ENCODE measurements at regions not wholly inside any gene's neighbourhood (a gene's known extent, or its start where the extent isn't known, plus 50 kb on each side); places are given as distances from the start of the nearest gene placed in this dataset.

- no peak overlapping the region for H3K4me3 ChIP-seq
- H3K36me3 ChIP-seq, result no peaks in the 10 kb centered on the region
- H3K27ac ChIP-seq, result no peak overlapping the region
- H3K27me3 ChIP-seq, result no peaks in the 10 kb centered on the region
- H3K9me3 ChIP-seq, result no peaks in the 10 kb centered on the region
- H3K4me1 ChIP-seq (ENCODE audit: insufficient read depth), result no peaks in the 10 kb centered on the region
- DNase-seq, result no peak
- WGBS, 3 donors, result 86 to 91% (median 86%) methylated on average over 20 of the region's 20 CpGs
- TF ChIP-seq EP300 (IDR thresholded peaks at IDR 0.05) (no peak), POLR2A (IDR thresholded peaks at IDR 0.05) (no peak)
- TF ChIP-seq, protein P1, sequence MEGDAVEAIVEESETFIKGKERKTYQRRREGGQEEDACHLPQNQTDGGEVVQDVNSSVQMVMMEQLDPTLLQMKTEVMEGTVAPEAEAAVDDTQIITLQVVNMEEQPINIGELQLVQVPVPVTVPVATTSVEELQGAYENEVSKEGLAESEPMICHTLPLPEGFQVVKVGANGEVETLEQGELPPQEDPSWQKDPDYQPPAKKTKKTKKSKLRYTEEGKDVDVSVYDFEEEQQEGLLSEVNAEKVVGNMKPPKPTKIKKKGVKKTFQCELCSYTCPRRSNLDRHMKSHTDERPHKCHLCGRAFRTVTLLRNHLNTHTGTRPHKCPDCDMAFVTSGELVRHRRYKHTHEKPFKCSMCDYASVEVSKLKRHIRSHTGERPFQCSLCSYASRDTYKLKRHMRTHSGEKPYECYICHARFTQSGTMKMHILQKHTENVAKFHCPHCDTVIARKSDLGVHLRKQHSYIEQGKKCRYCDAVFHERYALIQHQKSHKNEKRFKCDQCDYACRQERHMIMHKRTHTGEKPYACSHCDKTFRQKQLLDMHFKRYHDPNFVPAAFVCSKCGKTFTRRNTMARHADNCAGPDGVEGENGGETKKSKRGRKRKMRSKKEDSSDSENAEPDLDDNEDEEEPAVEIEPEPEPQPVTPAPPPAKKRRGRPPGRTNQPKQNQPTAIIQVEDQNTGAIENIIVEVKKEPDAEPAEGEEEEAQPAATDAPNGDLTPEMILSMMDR (IDR thresholded peaks at IDR 0.05), result no peak
- intact Hi-C loops (cut with DNase I), result no loop called here
Observed at GRCh38 chr22:48844056-48844675, 983.5 kb downstream of the BRD1 start.

- 80 to 81% (median 81%) methylated on average over 9 of the region's 9 CpGs for WGBS, 3 donors
- intact Hi-C loops (cut with DNase I), result no loop called here
- no peaks in the 10 kb centered on the region for H3K4me1 ChIP-seq (ENCODE audit: insufficient read depth)
- H3K36me3 ChIP-seq, result no peaks in the 10 kb centered on the region
- H3K27ac ChIP-seq, result no peak overlapping the region
- H3K27me3 ChIP-seq, result no peaks in the 10 kb centered on the region
- no peaks in the 10 kb centered on the region for H3K9me3 ChIP-seq
- DNase-seq, result no peak
- no peak overlapping the region for H3K4me3 ChIP-seq
- no peak for TF ChIP-seq POLR2A (IDR thresholded peaks at IDR 0.05)
- TF ChIP-seq, protein P1 (IDR thresholded peaks at IDR 0.05), result no peak
- TF ChIP-seq EP300 (IDR thresholded peaks at IDR 0.05), result no peak
Observed at GRCh38 chr22:48843640-48844039, 984.0 kb downstream of the BRD1 start.

DNA sequence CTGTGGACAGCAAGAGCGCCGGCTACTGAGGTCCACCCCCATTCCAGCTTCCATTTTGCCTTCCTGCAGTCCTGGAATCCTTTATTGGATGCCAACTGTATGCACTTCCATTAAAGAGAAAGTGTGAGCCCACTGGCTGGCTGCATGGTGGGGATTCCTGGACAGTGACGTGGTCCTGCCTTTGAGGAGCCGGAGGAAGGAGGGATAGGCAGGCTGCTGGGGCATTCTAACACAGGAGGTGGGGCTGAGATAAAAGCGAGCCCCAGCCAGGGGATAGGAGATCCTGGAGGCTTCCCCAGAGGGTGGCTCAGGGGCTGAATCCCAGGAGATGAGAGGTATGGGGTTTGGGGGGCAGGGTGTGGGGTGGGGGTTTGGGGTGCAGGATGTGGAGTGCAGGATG is 984.7 kb downstream of the BRD1 start:
- no peak for DNase-seq
- H3K9me3 ChIP-seq, result no peaks in the 10 kb centered on the region
- intact Hi-C loops (cut with DNase I), result no loop called here
- TF ChIP-seq EP300 (IDR thresholded peaks at IDR 0.05) (no peak), POLR2A (IDR thresholded peaks at IDR 0.05) (no peak)
- TF ChIP-seq, protein P1 (IDR thresholded peaks at IDR 0.05), result no peak
- H3K27me3 ChIP-seq, result no peaks in the 10 kb centered on the region
- H3K27ac ChIP-seq, result no peak overlapping the region
- H3K4me3 ChIP-seq, result no peak overlapping the region
- H3K4me1 ChIP-seq (ENCODE audit: insufficient read depth), result no peaks in the 10 kb centered on the region
- H3K36me3 ChIP-seq, result no peaks in the 10 kb centered on the region
- WGBS, 3 donors, result 60 to 66% (median 63%) methylated on average over 5 of the region's 5 CpGs

DNA sequence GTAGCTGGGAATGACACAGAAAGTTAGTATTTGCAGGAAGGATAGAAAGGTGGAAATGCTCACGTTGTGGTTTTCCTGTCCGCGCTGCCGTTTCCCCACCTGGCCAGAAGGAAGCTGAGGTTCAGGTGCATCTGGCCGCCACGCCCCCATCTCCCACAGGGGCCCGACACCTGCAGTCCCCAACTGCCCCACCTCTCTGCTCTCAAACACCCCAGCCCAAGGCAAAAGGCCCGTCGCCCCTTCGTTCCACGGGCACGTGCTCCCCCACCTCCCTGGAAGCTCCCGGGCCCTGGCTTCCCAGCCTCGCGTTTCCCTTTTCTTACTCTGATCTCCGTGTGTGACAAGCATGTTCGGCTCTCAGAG is 985.1 kb downstream of the BRD1 start:
- H3K27ac ChIP-seq, result no peak overlapping the region
- no peaks in the 10 kb centered on the region for H3K9me3 ChIP-seq
- WGBS, 3 donors, result 73 to 82% (median 74%) methylated on average over 17 of the region's 17 CpGs
- no peaks in the 10 kb centered on the region for H3K36me3 ChIP-seq
- H3K4me1 ChIP-seq (ENCODE audit: insufficient read depth), result no peaks in the 10 kb centered on the region
- H3K27me3 ChIP-seq, result no peaks in the 10 kb centered on the region
- no peak for TF ChIP-seq POLR2A (IDR thresholded peaks at IDR 0.05)
- TF ChIP-seq, protein P1 (IDR thresholded peaks at IDR 0.05), result no peak
- TF ChIP-seq EP300 (IDR thresholded peaks at IDR 0.05), result no peak
- intact Hi-C loops (cut with DNase I), result no loop called here
- H3K4me3 ChIP-seq, result no peak overlapping the region
- no peak for DNase-seq
